Neural cell (in vitro differentiated cells): ENCODE measurements at regions not wholly inside any gene's neighbourhood (a gene's known extent, or its start where the extent isn't known, plus 50 kb on each side); places are given as distances from the start of the nearest gene placed in this dataset.
"Not testable (repeated sequence)": the region's sequence is repeated elsewhere in the genome, so short reads cannot be mapped to it uniquely, and the experiment has no call there.

Experiments
- EP300 ChIP-seq: fragments of 450-650 bp; conservative IDR thresholded peaks from 2 replicates; pipeline ENCODE4 v1.6.1; 2014; ENCODE audit warnings: antibody characterized with exemption, mild to moderate bottlenecking, moderate library complexity; ENCODE audit not compliant: poor library complexity, severe bottlenecking
- EZH2 ChIP-seq: fragments of 200-600, 300-800 bp; shearing (Covaris generic), sonication (generic); IDR thresholded peaks from 2 replicates; pipeline ENCODE4 v1.6.1; 2014; ENCODE audit warnings: antibody characterized with exemption, low read length, borderline replicate concordance, mild to moderate bottlenecking; ENCODE audit not compliant: insufficient read depth, poor library complexity, severe bottlenecking
- MXI1 ChIP-seq: fragments of 450-650 bp; conservative IDR thresholded peaks from 2 replicates; pipeline ENCODE4 v1.6.1; 2014; ENCODE audit warnings: antibody characterized with exemption, mild to moderate bottlenecking; ENCODE audit not compliant: poor library complexity, severe bottlenecking
- POLR2AphosphoS5 ChIP-seq: IDR thresholded peaks from 2 replicates; pipeline ENCODE4 v1.6.1; 2012
- RAD21 ChIP-seq: fragments of 450-650 bp; conservative IDR thresholded peaks from 2 replicates; pipeline ENCODE4 v1.6.1; 2014; ENCODE audit warnings: antibody characterized with exemption, mild to moderate bottlenecking, moderate library complexity
- SMC3 ChIP-seq: fragments of 450-650 bp; conservative IDR thresholded peaks from 2 replicates; pipeline ENCODE4 v1.6.1; 2014; ENCODE audit warnings: antibody characterized with exemption, mild to moderate bottlenecking, moderate library complexity; ENCODE audit not compliant: poor library complexity
- TAF1 ChIP-seq: IDR thresholded peaks from 2 replicates; pipeline ENCODE4 v1.6.1; 2012; ENCODE audit warnings: low read depth
- TF ChIP-seq, protein P1 (sequence below): fragments of 450-650 bp; IDR thresholded peaks from 2 replicates; pipeline ENCODE4 v1.5.1; 2014; ENCODE audit warnings: antibody characterized with exemption, mild to moderate bottlenecking, moderate library complexity; ENCODE audit not compliant: poor library complexity, severe bottlenecking
- TF ChIP-seq, protein P2 (sequence below): IDR thresholded peaks from 2 replicates; pipeline ENCODE4 v1.6.1; 2012; ENCODE audit warnings: borderline replicate concordance

DNA sequence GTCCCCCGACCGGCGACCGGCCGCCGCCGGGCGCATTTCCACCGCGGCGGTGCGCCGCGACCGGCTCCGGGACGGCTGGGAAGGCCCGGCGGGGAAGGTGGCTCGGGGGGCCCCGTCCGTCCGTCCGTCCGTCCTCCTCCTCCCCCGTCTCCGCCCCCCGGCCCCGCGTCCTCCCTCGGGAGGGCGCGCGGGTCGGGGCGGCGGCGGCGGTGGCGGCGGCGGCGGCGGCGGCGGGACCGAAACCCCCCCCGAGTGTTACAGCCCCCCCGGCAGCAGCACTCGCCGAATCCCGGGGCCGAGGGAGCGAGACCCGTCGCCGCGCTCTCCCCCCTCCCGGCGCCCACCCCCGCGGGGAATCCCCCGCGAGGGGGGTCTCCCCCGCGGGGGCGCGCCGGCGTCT lies 2306.8 kb upstream of the TPTE start:
- TF ChIP-seq, protein P1, sequence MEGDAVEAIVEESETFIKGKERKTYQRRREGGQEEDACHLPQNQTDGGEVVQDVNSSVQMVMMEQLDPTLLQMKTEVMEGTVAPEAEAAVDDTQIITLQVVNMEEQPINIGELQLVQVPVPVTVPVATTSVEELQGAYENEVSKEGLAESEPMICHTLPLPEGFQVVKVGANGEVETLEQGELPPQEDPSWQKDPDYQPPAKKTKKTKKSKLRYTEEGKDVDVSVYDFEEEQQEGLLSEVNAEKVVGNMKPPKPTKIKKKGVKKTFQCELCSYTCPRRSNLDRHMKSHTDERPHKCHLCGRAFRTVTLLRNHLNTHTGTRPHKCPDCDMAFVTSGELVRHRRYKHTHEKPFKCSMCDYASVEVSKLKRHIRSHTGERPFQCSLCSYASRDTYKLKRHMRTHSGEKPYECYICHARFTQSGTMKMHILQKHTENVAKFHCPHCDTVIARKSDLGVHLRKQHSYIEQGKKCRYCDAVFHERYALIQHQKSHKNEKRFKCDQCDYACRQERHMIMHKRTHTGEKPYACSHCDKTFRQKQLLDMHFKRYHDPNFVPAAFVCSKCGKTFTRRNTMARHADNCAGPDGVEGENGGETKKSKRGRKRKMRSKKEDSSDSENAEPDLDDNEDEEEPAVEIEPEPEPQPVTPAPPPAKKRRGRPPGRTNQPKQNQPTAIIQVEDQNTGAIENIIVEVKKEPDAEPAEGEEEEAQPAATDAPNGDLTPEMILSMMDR = not testable (repeated sequence)
- TF ChIP-seq, protein P2, sequence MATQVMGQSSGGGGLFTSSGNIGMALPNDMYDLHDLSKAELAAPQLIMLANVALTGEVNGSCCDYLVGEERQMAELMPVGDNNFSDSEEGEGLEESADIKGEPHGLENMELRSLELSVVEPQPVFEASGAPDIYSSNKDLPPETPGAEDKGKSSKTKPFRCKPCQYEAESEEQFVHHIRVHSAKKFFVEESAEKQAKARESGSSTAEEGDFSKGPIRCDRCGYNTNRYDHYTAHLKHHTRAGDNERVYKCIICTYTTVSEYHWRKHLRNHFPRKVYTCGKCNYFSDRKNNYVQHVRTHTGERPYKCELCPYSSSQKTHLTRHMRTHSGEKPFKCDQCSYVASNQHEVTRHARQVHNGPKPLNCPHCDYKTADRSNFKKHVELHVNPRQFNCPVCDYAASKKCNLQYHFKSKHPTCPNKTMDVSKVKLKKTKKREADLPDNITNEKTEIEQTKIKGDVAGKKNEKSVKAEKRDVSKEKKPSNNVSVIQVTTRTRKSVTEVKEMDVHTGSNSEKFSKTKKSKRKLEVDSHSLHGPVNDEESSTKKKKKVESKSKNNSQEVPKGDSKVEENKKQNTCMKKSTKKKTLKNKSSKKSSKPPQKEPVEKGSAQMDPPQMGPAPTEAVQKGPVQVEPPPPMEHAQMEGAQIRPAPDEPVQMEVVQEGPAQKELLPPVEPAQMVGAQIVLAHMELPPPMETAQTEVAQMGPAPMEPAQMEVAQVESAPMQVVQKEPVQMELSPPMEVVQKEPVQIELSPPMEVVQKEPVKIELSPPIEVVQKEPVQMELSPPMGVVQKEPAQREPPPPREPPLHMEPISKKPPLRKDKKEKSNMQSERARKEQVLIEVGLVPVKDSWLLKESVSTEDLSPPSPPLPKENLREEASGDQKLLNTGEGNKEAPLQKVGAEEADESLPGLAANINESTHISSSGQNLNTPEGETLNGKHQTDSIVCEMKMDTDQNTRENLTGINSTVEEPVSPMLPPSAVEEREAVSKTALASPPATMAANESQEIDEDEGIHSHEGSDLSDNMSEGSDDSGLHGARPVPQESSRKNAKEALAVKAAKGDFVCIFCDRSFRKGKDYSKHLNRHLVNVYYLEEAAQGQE = not testable (repeated sequence)
- TF ChIP-seq TAF1, POLR2AphosphoS5, EZH2, RAD21, MXI1, EP300, SMC3: not testable (repeated sequence)
